ENCODE measurements at regions not wholly inside any gene's neighbourhood (a gene's known extent, or its start where the extent isn't known, plus 50 kb on each side); places are given as distances from the start of the nearest gene placed in this dataset.

DNA sequence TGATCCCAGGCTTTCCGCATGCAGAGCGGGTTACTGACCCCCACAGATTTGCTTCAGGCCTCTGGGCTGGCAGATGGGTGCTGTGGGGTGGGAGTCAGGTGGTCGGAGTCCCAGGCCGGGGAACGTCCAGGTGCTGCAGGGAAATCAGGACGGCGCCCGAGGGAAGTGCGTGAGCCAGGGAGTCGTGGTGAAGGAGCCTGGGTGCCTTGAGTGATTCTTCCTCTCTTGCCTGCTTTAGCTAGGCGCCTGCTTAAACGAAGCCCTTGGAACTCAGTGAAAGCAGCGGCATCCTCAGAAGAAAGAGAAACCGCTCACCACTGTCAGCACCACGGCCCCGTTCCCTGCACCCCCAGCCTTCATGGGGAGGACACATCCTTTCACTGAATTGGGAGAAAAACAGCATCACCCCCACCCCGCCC lies 455.6 kb downstream of the BRD1 start:
- TF ChIP-seq, protein P1, sequence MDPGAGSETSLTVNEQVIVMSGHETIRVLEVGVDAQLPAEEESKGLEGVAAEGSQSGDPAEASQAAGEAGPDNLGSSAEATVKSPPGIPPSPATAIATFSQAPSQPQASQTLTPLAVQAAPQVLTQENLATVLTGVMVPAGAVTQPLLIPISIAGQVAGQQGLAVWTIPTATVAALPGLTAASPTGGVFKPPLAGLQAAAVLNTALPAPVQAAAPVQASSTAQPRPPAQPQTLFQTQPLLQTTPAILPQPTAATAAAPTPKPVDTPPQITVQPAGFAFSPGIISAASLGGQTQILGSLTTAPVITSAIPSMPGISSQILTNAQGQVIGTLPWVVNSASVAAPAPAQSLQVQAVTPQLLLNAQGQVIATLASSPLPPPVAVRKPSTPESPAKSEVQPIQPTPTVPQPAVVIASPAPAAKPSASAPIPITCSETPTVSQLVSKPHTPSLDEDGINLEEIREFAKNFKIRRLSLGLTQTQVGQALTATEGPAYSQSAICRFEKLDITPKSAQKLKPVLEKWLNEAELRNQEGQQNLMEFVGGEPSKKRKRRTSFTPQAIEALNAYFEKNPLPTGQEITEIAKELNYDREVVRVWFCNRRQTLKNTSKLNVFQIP (CRISPR knock-in tag; IDR thresholded peaks at IDR 0.05; ENCODE audit: borderline replicate concordance, low read depth): no peak
- TF ChIP-seq ZNF565 (CRISPR knock-in tag; conservative IDR thresholded peaks at IDR 0.05; ENCODE audit: low read depth): no peak

All from SK-N-SH treated with all-trans-retinoic acid at 6 μM for 48 hours (cell line).